ENCODE measurements at regions not wholly inside any gene's neighbourhood (a gene's known extent, or its start where the extent isn't known, plus 50 kb on each side); places are given as distances from the start of the nearest gene placed in this dataset.

GRCh38 chr12:9367201-9367600, 159.0 kb upstream of the PZP start:
- Histone ChIP-seq H3K27ac (ENCODE audit: low read length) (no peak overlapping the region), H3K9me2 (ENCODE audit: insufficient read depth, low read length) (no peaks in the 10 kb centered on the region), H2AFZ (ENCODE audit: low read depth, low read length) (no peak overlapping the region), H3F3A (ENCODE audit: insufficient read depth, low read length, poor library complexity, severe bottlenecking) (no peaks in the 10 kb centered on the region), H3K9ac (ENCODE audit: low read length) (no peak overlapping the region), H4K20me1 (ENCODE audit: insufficient read depth) (no peaks in the 10 kb centered on the region), H3K4me2 (ENCODE audit: low read length) (no peak overlapping the region), H3K79me2 (replicated peaks; ENCODE audit: insufficient read depth, low read length) (no peaks in the 10 kb centered on the region), H3K9me3 (ENCODE audit: low read length) (no peaks in the 10 kb centered on the region), H3K36me3 (ENCODE audit: insufficient read depth, low read length) (no peaks in the 10 kb centered on the region), H3K4me3 (ENCODE audit: low read length) (no peak overlapping the region), H3K27me3 (ENCODE audit: insufficient read depth, low read depth, low read length) (no peaks in the 10 kb centered on the region)
- TF ChIP-seq SMC3 (conservative IDR thresholded peaks at IDR 0.05; ENCODE audit: poor library complexity): no peak
- TF ChIP-seq POLR2AphosphoS5 (IDR thresholded peaks at IDR 0.05): no peak
- TF ChIP-seq EP300 (conservative IDR thresholded peaks at IDR 0.05; ENCODE audit: poor library complexity, severe bottlenecking): no peak
- TF ChIP-seq EZH2 (IDR thresholded peaks at IDR 0.05; ENCODE audit: borderline replicate concordance, insufficient read depth, low read length, poor library complexity, severe bottlenecking): no peak
- no peak for TF ChIP-seq TAF1 (IDR thresholded peaks at IDR 0.05; ENCODE audit: low read depth)
- TF ChIP-seq REST (IDR thresholded peaks at IDR 0.05; ENCODE audit: borderline replicate concordance): no peak
- no peak for TF ChIP-seq CTCF (IDR thresholded peaks at IDR 0.05; ENCODE audit: poor library complexity, severe bottlenecking)
- no peak for TF ChIP-seq MXI1 (conservative IDR thresholded peaks at IDR 0.05; ENCODE audit: poor library complexity, severe bottlenecking)
- TF ChIP-seq RAD21 (conservative IDR thresholded peaks at IDR 0.05): no peak

GRCh38 chr12:9365296-9365695, 157.1 kb upstream of the PZP start:
- no peak overlapping the region for H2AFZ ChIP-seq (ENCODE audit: low read depth, low read length)
- no peak overlapping the region for H3K9ac ChIP-seq (ENCODE audit: low read length)
- no peak for TF ChIP-seq EZH2 (IDR thresholded peaks at IDR 0.05; ENCODE audit: borderline replicate concordance, insufficient read depth, low read length, poor library complexity, severe bottlenecking)
- TF ChIP-seq EP300 (conservative IDR thresholded peaks at IDR 0.05; ENCODE audit: poor library complexity, severe bottlenecking): no peak
- TF ChIP-seq POLR2AphosphoS5 (IDR thresholded peaks at IDR 0.05): no peak
- no peak for TF ChIP-seq CTCF (IDR thresholded peaks at IDR 0.05; ENCODE audit: poor library complexity, severe bottlenecking)
- no peak for TF ChIP-seq MXI1 (conservative IDR thresholded peaks at IDR 0.05; ENCODE audit: poor library complexity, severe bottlenecking)
- TF ChIP-seq REST (IDR thresholded peaks at IDR 0.05; ENCODE audit: borderline replicate concordance): no peak
- TF ChIP-seq TAF1 (IDR thresholded peaks at IDR 0.05; ENCODE audit: low read depth): no peak
- TF ChIP-seq RAD21 (conservative IDR thresholded peaks at IDR 0.05): no peak
- no peak for TF ChIP-seq SMC3 (conservative IDR thresholded peaks at IDR 0.05; ENCODE audit: poor library complexity)

More at GRCh38 chr12:9365296-9365695, 157.1 kb upstream of the PZP start:
- Histone ChIP-seq H3K36me3 (ENCODE audit: insufficient read depth, low read length) (no peaks in the 10 kb centered on the region), H3K27me3 (ENCODE audit: insufficient read depth, low read depth, low read length) (no peaks in the 10 kb centered on the region), H3K4me3 (ENCODE audit: low read length) (no peak overlapping the region), H3F3A (ENCODE audit: insufficient read depth, low read length, poor library complexity, severe bottlenecking) (no peaks in the 10 kb centered on the region), H3K27ac (ENCODE audit: low read length) (no peak overlapping the region), H3K9me3 (ENCODE audit: low read length) (no peaks in the 10 kb centered on the region), H3K4me2 (ENCODE audit: low read length) (no peak overlapping the region), H3K79me2 (replicated peaks; ENCODE audit: insufficient read depth, low read length) (no peaks in the 10 kb centered on the region), H3K9me2 (ENCODE audit: insufficient read depth, low read length) (no peaks in the 10 kb centered on the region), H4K20me1 (ENCODE audit: insufficient read depth) (no peaks in the 10 kb centered on the region)
